SIG-M5 treated with dmso at 0.1 percent for 504 hours (cell line): ENCODE measurements at regions not wholly inside any gene's neighbourhood (a gene's known extent, or its start where the extent isn't known, plus 50 kb on each side); places are given as distances from the start of the nearest gene placed in this dataset.
"Not testable (repeated sequence)": the region's sequence is repeated elsewhere in the genome, so short reads cannot be mapped to it uniquely, and the experiment has no call there.

ENCODE experiments used
- DNase-seq: peaks from one replicate; lab custom pipeline; 2025; ENCODE audit not compliant: unreplicated experiment; lab: John Stamatoyannopoulos, UW

- DNase-seq: no peak
Measured at GRCh38 chr3:76505202-76505845, 534.6 kb upstream of the ROBO2 start.

DNA sequence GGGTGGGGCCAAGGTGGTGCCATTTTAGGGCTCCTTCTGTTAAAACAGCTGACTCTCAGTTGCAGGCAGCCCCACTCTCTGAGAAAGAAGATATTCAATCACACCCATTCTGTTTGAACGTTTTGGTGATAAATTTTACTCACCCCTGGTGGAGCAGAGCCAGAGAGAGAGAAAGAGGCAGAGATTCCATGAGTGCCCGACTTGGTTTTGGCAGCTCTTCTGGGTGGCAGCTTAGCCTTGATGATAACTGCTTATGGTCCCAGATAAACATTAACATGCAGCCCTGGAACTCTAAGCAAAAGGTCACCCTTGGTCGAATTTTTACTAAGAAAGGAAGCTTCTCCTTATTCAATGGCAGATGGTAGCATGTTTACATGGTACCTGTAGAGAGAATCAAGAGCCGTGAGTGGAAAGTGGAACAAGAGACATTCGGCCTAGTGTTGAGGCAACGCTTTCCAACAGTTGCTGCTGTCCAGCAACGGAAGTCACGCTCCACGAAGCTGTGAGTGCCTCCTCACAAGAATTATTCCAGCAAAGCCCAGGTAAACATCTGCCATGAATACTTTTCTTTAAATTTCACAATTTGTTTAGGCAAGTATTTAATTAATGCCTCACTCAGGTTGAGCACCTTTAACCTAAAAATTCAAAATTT lies 530.6 kb upstream of the ROBO2 start:
- DNase-seq: no peak

DNA sequence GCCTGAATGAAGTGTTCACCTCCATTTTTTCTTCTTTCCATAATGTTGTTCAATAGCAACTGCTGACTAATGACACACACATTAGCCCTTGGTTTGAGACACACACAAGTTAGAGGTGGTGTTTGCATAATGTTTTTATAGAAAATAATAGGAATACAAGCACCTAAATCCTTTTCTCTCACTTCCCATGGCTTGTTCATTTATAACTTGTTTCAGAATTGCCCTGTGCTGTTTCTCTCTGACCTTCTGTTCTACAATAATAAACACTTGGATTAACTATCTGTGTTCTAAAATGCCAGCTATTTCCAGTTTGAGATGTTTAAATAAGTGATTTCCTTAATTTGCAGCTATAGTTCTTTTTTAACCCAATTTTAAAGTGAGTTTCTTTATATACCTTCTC lies 525.1 kb upstream of the ROBO2 start:
- DNase-seq: no peak

GRCh38 chr3:76523337-76523736 lies 516.6 kb upstream of the ROBO2 start:
- no peak for DNase-seq

DNA sequence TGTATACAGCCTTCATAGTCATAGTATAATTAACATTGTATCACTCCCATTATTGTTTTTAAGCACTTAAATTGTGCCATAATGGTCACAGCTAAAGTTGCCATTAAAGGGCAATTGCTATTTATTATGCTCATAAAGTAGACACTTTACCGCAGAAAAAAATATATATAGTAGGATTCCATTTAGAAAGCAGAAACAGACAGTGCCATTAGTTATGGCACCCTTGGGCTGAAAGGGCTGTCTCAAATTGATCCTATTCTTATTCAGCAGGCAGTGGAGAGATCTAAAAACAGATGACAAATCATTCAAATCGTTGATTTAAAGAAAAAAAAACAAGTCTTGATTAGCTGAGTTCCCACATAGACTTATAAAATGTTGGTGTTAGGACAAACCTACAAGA lies 514.2 kb upstream of the ROBO2 start:
- no peak for DNase-seq

DNA sequence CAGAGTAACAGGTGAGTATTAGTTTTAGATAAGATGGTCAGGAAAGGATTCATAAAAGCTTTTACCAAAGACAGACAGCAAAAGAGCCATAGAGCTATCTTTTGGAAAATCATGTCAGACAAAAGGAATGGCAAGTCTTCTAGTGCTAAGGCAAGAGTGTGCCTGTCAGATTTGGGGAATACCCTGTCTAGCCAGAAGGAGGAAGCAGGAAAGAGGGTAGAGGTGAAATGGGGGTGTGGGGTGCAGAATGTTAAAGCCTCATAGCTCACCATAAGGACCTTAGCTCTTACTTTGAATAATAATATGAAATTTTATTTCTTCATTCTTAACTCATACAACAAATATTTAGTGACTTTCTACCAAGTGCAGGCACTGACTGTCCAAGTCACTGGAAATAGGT lies 512.1 kb upstream of the ROBO2 start:
- DNase-seq: no peak

DNA sequence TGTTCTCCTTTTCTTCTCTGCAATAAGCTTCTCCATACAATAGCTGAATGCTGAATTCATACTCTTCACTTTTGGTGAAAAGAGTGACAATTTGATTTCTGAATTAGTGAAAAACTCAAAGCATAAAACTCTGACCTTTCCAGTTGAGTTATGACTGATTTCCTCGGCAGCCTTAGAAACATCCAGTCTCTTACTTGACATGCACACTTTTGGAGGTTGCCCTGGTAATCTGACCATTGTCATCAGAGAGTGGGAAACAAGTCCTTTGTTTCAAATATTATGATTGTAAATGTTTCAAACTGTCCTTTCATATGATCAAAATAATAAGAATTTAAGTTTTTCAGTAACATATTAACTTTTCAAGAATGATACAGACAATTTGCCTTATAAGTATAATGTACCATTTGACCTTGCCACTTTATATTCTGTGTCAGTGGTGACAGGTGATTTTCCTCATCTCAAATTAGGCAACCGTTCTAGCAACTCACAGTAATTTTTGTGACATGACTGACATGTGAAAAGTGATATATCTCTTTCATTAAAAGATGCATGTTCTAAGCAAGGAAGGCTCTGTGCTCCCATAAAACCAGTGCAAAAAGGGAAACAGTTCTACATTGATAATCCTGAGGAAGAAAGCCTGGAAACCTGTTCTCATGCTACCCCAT lies 507.6 kb upstream of the ROBO2 start:
- DNase-seq: no peak

DNA sequence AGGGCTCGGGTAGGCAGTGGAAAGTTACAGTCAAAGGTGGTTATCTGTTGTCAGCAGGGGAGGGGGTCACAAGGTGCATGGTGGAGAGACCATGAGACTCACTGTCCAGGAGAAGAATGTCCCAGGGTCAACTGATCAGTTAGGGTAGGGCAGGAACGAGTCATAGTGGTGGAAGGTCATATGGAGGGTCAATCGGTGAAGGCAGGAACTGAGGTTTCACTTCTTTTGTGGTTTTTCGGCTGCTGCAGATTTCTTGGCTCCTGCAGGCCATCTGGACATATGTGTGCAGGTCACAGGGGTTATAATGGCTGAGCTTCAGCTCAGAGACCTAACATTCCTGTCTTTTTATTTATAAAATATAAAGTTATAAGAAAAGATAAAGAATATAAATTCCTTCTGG lies 506.2 kb upstream of the ROBO2 start:
- DNase-seq: not testable (repeated sequence)

DNA sequence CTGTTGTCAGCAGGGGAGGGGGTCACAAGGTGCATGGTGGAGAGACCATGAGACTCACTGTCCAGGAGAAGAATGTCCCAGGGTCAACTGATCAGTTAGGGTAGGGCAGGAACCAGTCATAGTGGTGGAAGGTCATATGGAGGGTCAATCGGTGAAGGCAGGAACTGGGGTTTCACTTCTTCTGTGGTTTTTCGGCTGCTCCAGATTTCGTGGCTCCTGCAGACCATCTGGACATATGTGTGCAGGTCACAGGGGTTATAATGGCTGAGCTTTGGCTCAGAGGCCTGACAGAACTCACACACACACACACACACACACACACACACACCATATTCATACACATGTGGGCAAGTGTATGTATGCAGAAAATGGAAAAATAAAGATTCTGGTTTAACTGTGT lies 502.0 kb upstream of the ROBO2 start:
- DNase-seq: not testable (repeated sequence)

GRCh38 chr3:76547674-76548073 lies 492.2 kb upstream of the ROBO2 start:
- no peak for DNase-seq

GRCh38 chr3:76550522-76551201 lies 489.2 kb upstream of the ROBO2 start:
- no peak for DNase-seq

DNA sequence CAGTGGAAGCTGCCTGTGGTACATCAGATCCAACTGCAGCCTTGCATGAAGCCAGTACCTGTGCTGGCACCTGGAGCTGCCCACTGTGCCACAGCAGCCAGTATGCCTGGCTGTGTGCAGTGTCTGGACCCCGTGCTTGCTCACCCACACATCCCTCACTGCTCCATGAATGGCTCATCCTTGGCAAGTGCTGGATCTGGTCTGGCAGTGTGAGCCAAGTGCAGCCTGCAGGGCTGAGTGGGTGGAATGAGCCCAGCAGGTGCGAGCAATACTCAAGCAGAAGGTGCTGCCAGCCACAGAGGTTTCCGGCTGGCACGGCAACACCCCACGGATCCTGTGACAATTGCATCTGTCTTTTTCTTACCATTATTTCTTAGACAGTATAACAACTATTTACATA lies 488.2 kb upstream of the ROBO2 start:
- DNase-seq: no peak

- DNase-seq: no peak
Measured at GRCh38 chr3:76552653-76553052, 487.2 kb upstream of the ROBO2 start.

GRCh38 chr3:76554707-76555106 lies 485.2 kb upstream of the ROBO2 start:
- no peak for DNase-seq

DNA sequence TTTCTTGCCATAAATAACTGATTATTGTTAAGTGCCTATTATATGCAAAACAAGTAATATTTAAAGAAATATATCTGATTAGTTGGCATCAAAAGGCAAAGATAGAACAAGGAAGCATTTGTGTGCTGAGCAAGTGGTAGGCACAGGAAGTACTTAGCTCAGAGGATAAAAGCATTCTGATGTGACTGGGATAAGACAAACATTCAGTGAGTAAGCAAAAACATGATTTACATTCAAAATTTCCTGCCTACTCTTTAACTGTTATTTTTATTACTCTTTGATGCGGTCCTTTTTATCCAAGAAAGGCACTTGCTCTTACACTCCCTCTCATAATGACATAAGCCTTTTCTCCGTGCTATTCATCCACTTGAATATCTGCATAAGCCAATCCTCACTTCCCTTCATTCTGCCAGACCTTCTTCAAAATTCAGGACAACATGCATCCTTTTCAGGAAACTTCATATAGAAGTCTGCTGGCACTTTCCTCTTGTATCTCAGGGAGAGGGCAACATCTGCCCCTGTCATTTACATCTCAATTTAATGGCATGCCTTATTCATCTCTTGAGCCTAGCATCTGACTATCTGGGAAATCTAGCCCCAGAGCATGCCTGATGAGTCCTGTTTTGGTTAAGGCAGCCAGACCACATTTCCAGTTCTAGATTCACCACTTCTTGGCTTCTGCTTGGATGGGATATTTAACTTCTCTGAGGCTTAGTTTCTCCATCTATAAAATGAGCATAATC lies 478.2 kb upstream of the ROBO2 start:
- no peak for DNase-seq

- no peak for DNase-seq
Measured at GRCh38 chr3:76565496-76566210, 474.2 kb upstream of the ROBO2 start.

- DNase-seq: no peak
Measured at GRCh38 chr3:76566211-76566534, 473.7 kb upstream of the ROBO2 start.

GRCh38 chr3:76566904-76567303 lies 473.0 kb upstream of the ROBO2 start:
- no peak for DNase-seq

DNA sequence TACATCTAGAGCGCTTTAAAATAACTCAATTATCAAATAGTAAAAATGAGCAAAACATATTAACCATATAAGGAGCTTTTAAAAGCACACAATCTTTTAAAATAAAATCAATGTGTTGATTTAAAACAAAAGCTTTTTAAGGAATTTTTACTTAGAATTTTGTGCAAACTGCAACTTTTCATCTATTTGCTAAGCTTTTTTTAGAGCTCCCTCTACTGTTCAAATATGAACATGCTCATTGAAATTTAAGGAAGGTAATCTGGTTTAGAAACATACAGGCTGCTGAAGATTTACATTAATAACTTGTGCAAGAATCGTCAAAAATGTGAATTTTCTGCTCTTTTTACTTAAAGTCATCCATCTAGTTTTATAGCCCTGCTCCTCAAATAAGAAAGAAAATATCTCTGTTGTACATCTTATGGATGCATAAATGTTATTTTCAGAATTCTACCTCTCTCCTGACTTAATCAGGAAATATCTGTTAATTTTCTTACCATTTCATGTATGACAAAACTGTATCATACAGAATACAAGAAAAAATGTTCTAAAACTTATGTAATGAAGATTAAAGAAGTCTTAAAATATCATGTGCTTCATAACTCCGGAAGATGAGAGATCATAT lies 469.4 kb upstream of the ROBO2 start:
- peak; percentile 27 for DNase-seq

DNA sequence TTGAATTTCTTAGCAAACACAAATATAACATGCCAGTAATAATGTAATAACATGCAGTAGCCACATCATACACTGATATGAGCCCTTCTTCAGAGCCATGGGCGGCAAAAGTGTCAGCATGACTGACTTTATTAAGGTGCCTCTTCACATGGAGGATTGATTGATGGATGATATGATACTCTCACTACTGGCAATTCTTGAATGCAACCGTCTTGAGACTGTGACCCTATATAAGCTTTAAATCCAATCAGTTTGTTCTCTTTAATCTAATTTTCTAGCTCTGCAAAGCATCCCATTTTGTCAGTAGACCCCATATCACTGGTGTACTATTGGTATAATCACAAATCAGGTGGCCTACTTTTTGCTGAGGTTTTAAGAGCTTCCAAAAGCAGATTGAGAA lies 463.7 kb upstream of the ROBO2 start:
- DNase-seq: no peak
